ENCODE measurements at regions not wholly inside any gene's neighbourhood (a gene's known extent, or its start where the extent isn't known, plus 50 kb on each side); places are given as distances from the start of the nearest gene placed in this dataset.

GRCh38 chr14:101186992-101187815, 283.7 kb upstream of the RTL1 start:
- H3K9me3 Mint-ChIP-seq = no peaks in the 10 kb centered on the region
- ChIA-PET CTCF (no interaction called here), POLR2A (no interaction called here)
- no peak overlapping the region for H3K27ac Mint-ChIP-seq
- H3K27me3 Mint-ChIP-seq = no peaks in the 10 kb centered on the region
- no peaks in the 10 kb centered on the region for H3K4me1 Mint-ChIP-seq
- DNase-seq = no peak
- no peaks in the 10 kb centered on the region for H3K36me3 Mint-ChIP-seq (ENCODE audit: low read depth)
- no peak overlapping the region for H3K4me3 Mint-ChIP-seq

GRCh38 chr14:101187816-101188570, 284.5 kb upstream of the RTL1 start:
- no peak overlapping the region for H3K27ac Mint-ChIP-seq
- no peaks in the 10 kb centered on the region for H3K27me3 Mint-ChIP-seq
- no peaks in the 10 kb centered on the region for H3K4me1 Mint-ChIP-seq
- no peak overlapping the region for H3K4me3 Mint-ChIP-seq
- H3K9me3 Mint-ChIP-seq = no peaks in the 10 kb centered on the region
- no peaks in the 10 kb centered on the region for H3K36me3 Mint-ChIP-seq (ENCODE audit: low read depth)
- DNase-seq = no peak
- ChIA-PET CTCF (no interaction called here), POLR2A (no interaction called here)

- Mint-ChIP-seq H3K36me3 (ENCODE audit: low read depth) (no peaks in the 10 kb centered on the region), H3K27me3 (no peaks in the 10 kb centered on the region), H3K27ac (no peak overlapping the region), H3K4me3 (no peak overlapping the region), H3K9me3 (no peaks in the 10 kb centered on the region), H3K4me1 (no peaks in the 10 kb centered on the region)
- ChIA-PET CTCF (no interaction called here), POLR2A (no interaction called here)
- DNase-seq = no peak
Measured at GRCh38 chr14:101188571-101188915, 285.0 kb upstream of the RTL1 start.

GRCh38 chr14:101189266-101189665, 285.7 kb upstream of the RTL1 start:
- Mint-ChIP-seq H3K27me3 (no peaks in the 10 kb centered on the region), H3K36me3 (ENCODE audit: low read depth) (no peaks in the 10 kb centered on the region), H3K4me1 (no peaks in the 10 kb centered on the region), H3K9me3 (no peaks in the 10 kb centered on the region), H3K27ac (no peak overlapping the region), H3K4me3 (no peak overlapping the region)
- POLR2A ChIA-PET = no interaction called here
- CTCF ChIA-PET = no interaction called here
- DNase-seq = no peak

GRCh38 chr14:101189962-101190560, 286.5 kb upstream of the RTL1 start:
- no peaks in the 10 kb centered on the region for H3K4me1 Mint-ChIP-seq
- ChIA-PET CTCF (no interaction called here), POLR2A (interaction anchor here (0.6 kb wide), 1 partner anchor 94 kb away, joined by 4 read pairs; no protein-coding TSS in a partner anchor)
- no peaks in the 10 kb centered on the region for H3K36me3 Mint-ChIP-seq (ENCODE audit: low read depth)
- H3K27me3 Mint-ChIP-seq = no peaks in the 10 kb centered on the region
- no peak overlapping the region for H3K4me3 Mint-ChIP-seq
- no peaks in the 10 kb centered on the region for H3K9me3 Mint-ChIP-seq
- no peak for DNase-seq
- H3K27ac Mint-ChIP-seq = no peak overlapping the region

GRCh38 chr14:101191101-101191720, 287.7 kb upstream of the RTL1 start:
- no peak for DNase-seq
- CTCF ChIA-PET = no interaction called here
- Mint-ChIP-seq H3K36me3 (ENCODE audit: low read depth) (no peaks in the 10 kb centered on the region), H3K27ac (no peak overlapping the region), H3K4me3 (no peak overlapping the region), H3K27me3 (no peaks in the 10 kb centered on the region), H3K4me1 (no peaks in the 10 kb centered on the region), H3K9me3 (no peaks in the 10 kb centered on the region)
- POLR2A ChIA-PET = no interaction called here

GRCh38 chr14:101191721-101192660, 288.5 kb upstream of the RTL1 start:
- ChIA-PET CTCF (no interaction called here), POLR2A (no interaction called here)
- H3K4me3 Mint-ChIP-seq = no peak overlapping the region
- no peaks in the 10 kb centered on the region for H3K9me3 Mint-ChIP-seq
- no peaks in the 10 kb centered on the region for H3K27me3 Mint-ChIP-seq
- DNase-seq = no peak
- no peak overlapping the region for H3K27ac Mint-ChIP-seq
- no peaks in the 10 kb centered on the region for H3K36me3 Mint-ChIP-seq (ENCODE audit: low read depth)
- H3K4me1 Mint-ChIP-seq = no peaks in the 10 kb centered on the region

GRCh38 chr14:101192661-101193000, 289.1 kb upstream of the RTL1 start:
- no peaks in the 10 kb centered on the region for H3K4me1 Mint-ChIP-seq
- CTCF ChIA-PET = no interaction called here
- no peak overlapping the region for H3K27ac Mint-ChIP-seq
- no peaks in the 10 kb centered on the region for H3K36me3 Mint-ChIP-seq (ENCODE audit: low read depth)
- H3K9me3 Mint-ChIP-seq = no peaks in the 10 kb centered on the region
- DNase-seq = no peak
- POLR2A ChIA-PET = no interaction called here
- no peak overlapping the region for H3K4me3 Mint-ChIP-seq
- H3K27me3 Mint-ChIP-seq = no peaks in the 10 kb centered on the region

- Mint-ChIP-seq H3K4me3 (no peak overlapping the region), H3K27me3 (no peaks in the 10 kb centered on the region), H3K27ac (no peak overlapping the region), H3K4me1 (no peaks in the 10 kb centered on the region), H3K36me3 (ENCODE audit: low read depth) (no peaks in the 10 kb centered on the region), H3K9me3 (no peaks in the 10 kb centered on the region)
- POLR2A ChIA-PET = no interaction called here
- CTCF ChIA-PET = interaction anchor here (0.6 kb wide), 1 partner anchor 14 kb away, joined by 3 read pairs; no protein-coding TSS in a partner anchor
- no peak for DNase-seq
Measured at GRCh38 chr14:101193106-101193844, 289.8 kb upstream of the RTL1 start.

- POLR2A ChIA-PET = no interaction called here
- no peaks in the 10 kb centered on the region for H3K27me3 Mint-ChIP-seq
- H3K27ac Mint-ChIP-seq = no peak overlapping the region
Measured at GRCh38 chr14:101193845-101194372, 290.4 kb upstream of the RTL1 start.

GRCh38 chr14:101194373-101195308, 291.1 kb upstream of the RTL1 start:
- H3K27ac Mint-ChIP-seq = no peak overlapping the region
- POLR2A ChIA-PET = no interaction called here

More at GRCh38 chr14:101193845-101194372, 290.4 kb upstream of the RTL1 start:
- H3K4me3 Mint-ChIP-seq = no peak overlapping the region
- CTCF ChIA-PET = interaction anchor here (0.6 kb wide), 1 partner anchor 13 kb away, joined by 3 read pairs; no protein-coding TSS in a partner anchor
- no peak for DNase-seq
- no peaks in the 10 kb centered on the region for H3K36me3 Mint-ChIP-seq (ENCODE audit: low read depth)
- no peaks in the 10 kb centered on the region for H3K9me3 Mint-ChIP-seq
- H3K4me1 Mint-ChIP-seq = no peaks in the 10 kb centered on the region

More at GRCh38 chr14:101194373-101195308, 291.1 kb upstream of the RTL1 start:
- Mint-ChIP-seq H3K4me1 (no peaks in the 10 kb centered on the region), H3K4me3 (no peak overlapping the region), H3K27me3 (no peaks in the 10 kb centered on the region), H3K36me3 (ENCODE audit: low read depth) (no peaks in the 10 kb centered on the region), H3K9me3 (no peaks in the 10 kb centered on the region)
- no peak for DNase-seq
- CTCF ChIA-PET = no interaction called here

All from activated CD4-positive, alpha-beta T cell treated with anti-CD3 and anti-CD28 coated beads, Interleukin-2, amount 10 ng/mL, durations not matched to agents 7 days and 5 days (primary cell).